ENCODE measurements at regions not wholly inside any gene's neighbourhood (a gene's known extent, or its start where the extent isn't known, plus 50 kb on each side); places are given as distances from the start of the nearest gene placed in this dataset.

GRCh38 chr10:106133451-106133850 is 1031.1 kb downstream of the SORCS1 start:
- Mint-ChIP-seq H3K36me3 (ENCODE audit: low read depth) (no peaks in the 10 kb centered on the region), H3K4me1 (ENCODE audit: low read depth) (no peaks in the 10 kb centered on the region), H3K27ac (no peak overlapping the region), H3K27me3 (no peaks in the 10 kb centered on the region), H3K4me3 (no peak overlapping the region), H3K9me3 (peaks cover 5% of the 10 kb centered on the region)
- intact Hi-C loops (cut with micrococcal nuclease), result no loop called here
- no peak for TF ChIP-seq CTCF (IDR thresholded peaks at IDR 0.05)
- CTCF ChIA-PET, result no interaction called here
- DNase-seq (no peak), ATAC-seq (no peak)
- POLR2A ChIA-PET, result no interaction called here

- ATAC-seq (no peak), DNase-seq (no peak)
- Mint-ChIP-seq H3K27me3 (no peaks in the 10 kb centered on the region), H3K9me3 (peaks cover 5% of the 10 kb centered on the region), H3K4me3 (no peak overlapping the region), H3K27ac (no peak overlapping the region), H3K36me3 (ENCODE audit: low read depth) (no peaks in the 10 kb centered on the region), H3K4me1 (ENCODE audit: low read depth) (no peaks in the 10 kb centered on the region)
- intact Hi-C loops (cut with micrococcal nuclease), result no loop called here
- CTCF ChIA-PET, result no interaction called here
- no peak for TF ChIP-seq CTCF (IDR thresholded peaks at IDR 0.05)
- POLR2A ChIA-PET, result no interaction called here
Measured at GRCh38 chr10:106132956-106133355, 1031.5 kb downstream of the SORCS1 start.

- no peak for ATAC-seq
- Mint-ChIP-seq H3K36me3 (ENCODE audit: low read depth) (no peaks in the 10 kb centered on the region), H3K9me3 (peaks cover 15% of the 10 kb centered on the region), H3K27ac (no peak overlapping the region), H3K4me1 (ENCODE audit: low read depth) (no peaks in the 10 kb centered on the region), H3K27me3 (no peaks in the 10 kb centered on the region), H3K4me3 (no peak overlapping the region)
- no peak for TF ChIP-seq CTCF (IDR thresholded peaks at IDR 0.05)
- intact Hi-C loops (cut with micrococcal nuclease), result no loop called here
- no peak for DNase-seq
- POLR2A ChIA-PET, result no interaction called here
- CTCF ChIA-PET, result no interaction called here
Measured at GRCh38 chr10:106114656-106115186, 1049.8 kb downstream of the SORCS1 start.

GRCh38 chr10:106111246-106111645 is 1053.3 kb downstream of the SORCS1 start:
- POLR2A ChIA-PET, result no interaction called here
- Mint-ChIP-seq H3K36me3 (ENCODE audit: low read depth) (no peaks in the 10 kb centered on the region), H3K4me1 (ENCODE audit: low read depth) (no peaks in the 10 kb centered on the region), H3K27me3 (no peaks in the 10 kb centered on the region), H3K9me3 (peaks cover 1% of the 10 kb centered on the region), H3K27ac (no peak overlapping the region), H3K4me3 (no peak overlapping the region)
- CTCF ChIA-PET, result no interaction called here
- DNase-seq (no peak), ATAC-seq (no peak)
- intact Hi-C loops (cut with micrococcal nuclease), result no loop called here
- TF ChIP-seq CTCF (IDR thresholded peaks at IDR 0.05), result no peak

GRCh38 chr10:106107706-106108105 is 1056.8 kb downstream of the SORCS1 start:
- no peaks in the 10 kb centered on the region for H3K27me3 Mint-ChIP-seq
- no peak overlapping the region for H3K4me3 Mint-ChIP-seq
- no peak for DNase-seq
- POLR2A ChIA-PET, result no interaction called here
- no peaks in the 10 kb centered on the region for H3K4me1 Mint-ChIP-seq (ENCODE audit: low read depth)
- peaks cover 3% of the 10 kb centered on the region for H3K9me3 Mint-ChIP-seq
- intact Hi-C loops (cut with micrococcal nuclease), result no loop called here
- TF ChIP-seq CTCF (IDR thresholded peaks at IDR 0.05), result no peak
- no peak for ATAC-seq
- CTCF ChIA-PET, result no interaction called here
- H3K36me3 Mint-ChIP-seq (ENCODE audit: low read depth), result no peaks in the 10 kb centered on the region
- no peak overlapping the region for H3K27ac Mint-ChIP-seq
